Left lung (tissue), 4 donors: ENCODE measurements at regions not wholly inside any gene's neighbourhood (a gene's known extent, or its start where the extent isn't known, plus 50 kb on each side); places are given as distances from the start of the nearest gene placed in this dataset.
"Not testable (repeated sequence)": the region's sequence is repeated elsewhere in the genome, so short reads cannot be mapped to it uniquely, and the experiment has no call there.

ENCODE experiments used
- ATAC-seq: fragments of 200-7000 bp; cut with Tn5 transposase; one replicate; pipeline ENCODE4 v1.9.1; 2020; ENCODE audit warnings: moderate library complexity
- DNase-seq, 4 donors: peaks; one replicate each; pipeline ENCODE4 v3.0.0-alpha.2; 2013 to 2020
- H3K27ac ChIP-seq, 2 donors: fragments of 200-600 bp; sonication (generic) in 1 of 2; one replicate each; pipeline versions ENCODE4 v1.5.0 to v1.8.0; 2020 to 2021
- H3K27me3 ChIP-seq, 2 donors: fragments of 200-600 bp; sonication (generic) in 1 of 2; one replicate each; pipeline versions ENCODE4 v1.5.0 to v1.8.0; 2020 to 2021
- H3K36me3 ChIP-seq, 2 donors: fragments of 200-600 bp; sonication (generic) in 1 of 2; one replicate each; pipeline versions ENCODE4 v1.5.0 to v1.8.0; 2020 to 2021
- H3K4me1 ChIP-seq, 2 donors: fragments of 200-600 bp; one replicate each; pipeline ENCODE4 v1.8.0; 2021
- H3K4me3 ChIP-seq, 2 donors: fragments of 200-600 bp; sonication (generic) in 1 of 2; one replicate each; pipeline versions ENCODE4 v1.5.0 to v1.8.0; 2020 to 2021; ENCODE audit warnings: mild to moderate bottlenecking in 1 of 2
- H3K9me3 ChIP-seq, 2 donors: fragments of 200-600 bp; sonication (generic) in 1 of 2; one replicate each; pipeline versions ENCODE4 v1.5.0 to v1.8.0; 2020 to 2021
- CTCF ChIP-seq, 2 donors: fragments of 200-600 bp; sonication (generic) in 1 of 2; IDR thresholded peaks; one replicate each; pipeline versions ENCODE4 v1.5.0 to v1.8.0; 2021; ENCODE audit warnings: antibody characterized with exemption in 2 of 2
- intact Hi-C, 2 donors: fragments of 100-400 bp; cut with DNase I; formaldehyde crosslinking; loops; one replicate each; pipeline versions ENCODE4 v1.11.2 to v1.14.2; 2022
- donor health status: DM: no; HTN: yes; CAD: no.
- donor health status: DM: no; HTN: no; CAD: no.

- Histone ChIP-seq H3K36me3 (no peaks in the 10 kb centered on the region), H3K9me3 (no peaks in the 10 kb centered on the region), H3K4me1 (no peaks in the 10 kb centered on the region), H3K4me3 (no peak overlapping the region), H3K27me3 (no peaks in the 10 kb centered on the region), H3K27ac (no peak overlapping the region)
- no peak for TF ChIP-seq CTCF (IDR thresholded peaks at IDR 0.05)
- ATAC-seq (no peak), DNase-seq (no peak)
- intact Hi-C loops: no loop called here
Measured at GRCh38 chr7:12926206-12926605, 238.8 kb downstream of the ARL4A start.

GRCh38 chr7:12927635-12928434, 240.4 kb downstream of the ARL4A start:
- DNase-seq: no peak
- no peak for TF ChIP-seq CTCF (IDR thresholded peaks at IDR 0.05)
- Histone ChIP-seq H3K27me3 (no peaks in the 10 kb centered on the region), H3K4me3 (no peak overlapping the region), H3K4me1 (no peaks in the 10 kb centered on the region), H3K27ac (no peak overlapping the region), H3K36me3 (no peaks in the 10 kb centered on the region), H3K9me3 (no peaks in the 10 kb centered on the region)
- ATAC-seq: no peak
- intact Hi-C loops: no loop called here

GRCh38 chr7:12929476-12930140, 242.2 kb downstream of the ARL4A start:
- H3K4me1 ChIP-seq: no peaks in the 10 kb centered on the region
- no peak overlapping the region for H3K4me3 ChIP-seq
- TF ChIP-seq CTCF (IDR thresholded peaks at IDR 0.05): no peak
- no peaks in the 10 kb centered on the region for H3K36me3 ChIP-seq
- DNase-seq (no peak), ATAC-seq (no peak)
- no peak overlapping the region for H3K27ac ChIP-seq
- intact Hi-C loops: no loop called here
- H3K9me3 ChIP-seq: no peaks in the 10 kb centered on the region
- H3K27me3 ChIP-seq: no peaks in the 10 kb centered on the region

GRCh38 chr7:12930534-12930933, 243.1 kb downstream of the ARL4A start:
- no peak overlapping the region for H3K4me3 ChIP-seq
- no peaks in the 10 kb centered on the region for H3K27me3 ChIP-seq
- H3K4me1 ChIP-seq: no peaks in the 10 kb centered on the region
- no peak for DNase-seq
- no peak overlapping the region for H3K27ac ChIP-seq
- no peak for TF ChIP-seq CTCF (IDR thresholded peaks at IDR 0.05)
- intact Hi-C loops: no loop called here
- H3K36me3 ChIP-seq: no peaks in the 10 kb centered on the region
- no peak for ATAC-seq
- H3K9me3 ChIP-seq: no peaks in the 10 kb centered on the region

- H3K4me1 ChIP-seq, H3K36me3 ChIP-seq, ATAC-seq, H3K4me3 ChIP-seq, H3K27ac ChIP-seq, intact Hi-C loops, DNase-seq, H3K9me3 ChIP-seq, H3K27me3 ChIP-seq: not testable (repeated sequence)
Measured at GRCh38 chr7:12931465-12931864, 244.0 kb downstream of the ARL4A start.
